SK-N-SH treated with all-trans-retinoic acid at 6 μM for 48 hours (cell line): ENCODE measurements at regions not wholly inside any gene's neighbourhood (a gene's known extent, or its start where the extent isn't known, plus 50 kb on each side); places are given as distances from the start of the nearest gene placed in this dataset.

Experiments
- ESRRG ChIP-seq: fragments of 250-450 bp; sonication (Bioruptor Pico); IDR thresholded peaks from 2 replicates; pipeline ENCODE4 v1.6.1; 2021; ENCODE audit warnings: mild to moderate bottlenecking
- PPARA ChIP-seq: fragments of 250-450 bp; sonication (Bioruptor Pico); IDR thresholded peaks from 2 replicates; pipeline ENCODE4 v1.5.0; 2020; ENCODE audit warnings: mild to moderate bottlenecking, borderline replicate concordance
- SNAI2 ChIP-seq: fragments of 250-450 bp; sonication (Bioruptor Pico); IDR thresholded peaks from 2 replicates; pipeline ENCODE4 v1.5.0; 2020; ENCODE audit warnings: mild to moderate bottlenecking, moderate library complexity
- ZC3H10 ChIP-seq: fragments of 250-450 bp; sonication (Bioruptor Pico); IDR thresholded peaks from 2 replicates; pipeline ENCODE4 v1.5.1; 2021; ENCODE audit warnings: mild to moderate bottlenecking, moderate library complexity
- ZFP3 ChIP-seq: fragments of 250-450 bp; sonication (Bioruptor Pico); IDR thresholded peaks from 2 replicates; pipeline ENCODE4 v1.5.0; 2020; ENCODE audit warnings: mild to moderate bottlenecking, moderate library complexity
- ZNF70 ChIP-seq: fragments of 450-650 bp; formaldehyde crosslinking; IDR thresholded peaks from 2 replicates; pipeline ENCODE4 v1.5.0; 2020; ENCODE audit warnings: mild to moderate bottlenecking, moderate library complexity
- ZNF8 ChIP-seq: fragments of 450-650 bp; formaldehyde crosslinking; IDR thresholded peaks from 2 replicates; pipeline ENCODE4 v1.5.0; 2020; ENCODE audit warnings: mild to moderate bottlenecking, moderate library complexity
- TF ChIP-seq, protein P1 (sequence below): fragments of 250-450 bp; sonication (Bioruptor Pico); IDR thresholded peaks from 2 replicates; pipeline ENCODE4 v1.5.1; 2020; ENCODE audit warnings: low read depth, mild to moderate bottlenecking, moderate library complexity
- TF ChIP-seq, protein P2 (sequence below): fragments of 250-450 bp; sonication (Bioruptor Pico); IDR thresholded peaks from 2 replicates; pipeline ENCODE4 v1.8.0; 2020; ENCODE audit warnings: mild to moderate bottlenecking, moderate library complexity, borderline replicate concordance

DNA sequence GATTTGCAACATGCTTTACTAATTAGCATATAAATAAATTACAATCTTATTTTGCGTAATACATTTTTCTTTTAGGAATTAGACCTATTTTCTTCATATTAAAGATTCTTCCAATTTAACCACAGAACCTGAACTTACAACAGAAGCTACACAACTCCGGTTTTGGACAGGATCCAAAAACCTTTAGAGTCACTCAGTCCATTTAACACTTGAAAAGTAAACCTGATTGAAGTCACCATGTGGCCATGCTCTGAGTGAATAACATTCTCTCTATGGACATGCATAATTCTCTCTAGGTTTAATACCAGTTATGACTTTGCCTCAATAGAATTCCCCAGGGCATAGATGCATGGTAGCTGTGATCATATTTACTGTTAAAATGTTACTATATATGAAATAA lies 751.0 kb downstream of the VGLL3 start:
- TF ChIP-seq, protein P1, sequence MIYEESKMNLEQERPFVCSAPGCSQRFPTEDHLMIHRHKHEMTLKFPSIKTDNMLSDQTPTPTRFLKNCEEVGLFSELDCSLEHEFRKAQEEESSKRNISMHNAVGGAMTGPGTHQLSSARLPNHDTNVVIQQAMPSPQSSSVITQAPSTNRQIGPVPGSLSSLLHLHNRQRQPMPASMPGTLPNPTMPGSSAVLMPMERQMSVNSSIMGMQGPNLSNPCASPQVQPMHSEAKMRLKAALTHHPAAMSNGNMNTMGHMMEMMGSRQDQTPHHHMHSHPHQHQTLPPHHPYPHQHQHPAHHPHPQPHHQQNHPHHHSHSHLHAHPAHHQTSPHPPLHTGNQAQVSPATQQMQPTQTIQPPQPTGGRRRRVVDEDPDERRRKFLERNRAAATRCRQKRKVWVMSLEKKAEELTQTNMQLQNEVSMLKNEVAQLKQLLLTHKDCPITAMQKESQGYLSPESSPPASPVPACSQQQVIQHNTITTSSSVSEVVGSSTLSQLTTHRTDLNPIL (CRISPR knock-in tag): no peak
- TF ChIP-seq ESRRG (CRISPR knock-in tag) (no peak), SNAI2 (no peak), ZFP3 (CRISPR knock-in tag) (no peak), ZNF70 (CRISPR knock-in tag) (no peak), PPARA (CRISPR knock-in tag) (no peak), ZC3H10 (no peak), ZNF8 (no peak)
- TF ChIP-seq, protein P2, sequence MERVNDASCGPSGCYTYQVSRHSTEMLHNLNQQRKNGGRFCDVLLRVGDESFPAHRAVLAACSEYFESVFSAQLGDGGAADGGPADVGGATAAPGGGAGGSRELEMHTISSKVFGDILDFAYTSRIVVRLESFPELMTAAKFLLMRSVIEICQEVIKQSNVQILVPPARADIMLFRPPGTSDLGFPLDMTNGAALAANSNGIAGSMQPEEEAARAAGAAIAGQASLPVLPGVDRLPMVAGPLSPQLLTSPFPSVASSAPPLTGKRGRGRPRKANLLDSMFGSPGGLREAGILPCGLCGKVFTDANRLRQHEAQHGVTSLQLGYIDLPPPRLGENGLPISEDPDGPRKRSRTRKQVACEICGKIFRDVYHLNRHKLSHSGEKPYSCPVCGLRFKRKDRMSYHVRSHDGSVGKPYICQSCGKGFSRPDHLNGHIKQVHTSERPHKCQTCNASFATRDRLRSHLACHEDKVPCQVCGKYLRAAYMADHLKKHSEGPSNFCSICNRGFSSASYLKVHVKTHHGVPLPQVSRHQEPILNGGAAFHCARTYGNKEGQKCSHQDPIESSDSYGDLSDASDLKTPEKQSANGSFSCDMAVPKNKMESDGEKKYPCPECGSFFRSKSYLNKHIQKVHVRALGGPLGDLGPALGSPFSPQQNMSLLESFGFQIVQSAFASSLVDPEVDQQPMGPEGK (CRISPR knock-in tag): no peak
